Activated CD4-positive, alpha-beta T cell treated with anti-CD3 and anti-CD28 coated beads, Interleukin-2, amount 50 U/mL, for 16 hours (primary cell): ENCODE measurements at regions not wholly inside any gene's neighbourhood (a gene's known extent, or its start where the extent isn't known, plus 50 kb on each side); places are given as distances from the start of the nearest gene placed in this dataset.

Experiments used
- DNase-seq: peaks from one replicate; pipeline ENCODE4 v3.0.0-alpha.2; 2020

GRCh38 chr13:97640268-97640667 lies 206.3 kb downstream of the RAP2A start:
- no peak for DNase-seq

GRCh38 chr13:97648171-97648880 lies 214.4 kb downstream of the RAP2A start:
- DNase-seq: no peak

- no peak for DNase-seq
Measured at GRCh38 chr13:97648881-97649224, 214.9 kb downstream of the RAP2A start.

GRCh38 chr13:97653443-97654140 lies 219.6 kb downstream of the RAP2A start:
- no peak for DNase-seq

- no peak for DNase-seq
Measured at GRCh38 chr13:97654236-97654635, 220.3 kb downstream of the RAP2A start.

- DNase-seq: no peak
Measured at GRCh38 chr13:97658556-97658955, 224.6 kb downstream of the RAP2A start.

- DNase-seq: no peak
Measured at GRCh38 chr13:97659602-97660001, 225.6 kb downstream of the RAP2A start.

GRCh38 chr13:97660594-97661260 lies 226.8 kb downstream of the RAP2A start:
- no peak for DNase-seq

- DNase-seq: no peak
Measured at GRCh38 chr13:97686594-97686993, 252.6 kb downstream of the RAP2A start.

- DNase-seq: no peak
Measured at GRCh38 chr13:97692628-97693027, 258.7 kb downstream of the RAP2A start.

GRCh38 chr13:97695684-97696083 lies 257.8 kb upstream of the IPO5 start:
- no peak for DNase-seq

GRCh38 chr13:97696921-97697320 lies 256.6 kb upstream of the IPO5 start:
- DNase-seq: no peak

GRCh38 chr13:97700306-97700848 lies 253.1 kb upstream of the IPO5 start:
- DNase-seq: no peak

- DNase-seq: no peak
Measured at GRCh38 chr13:97702614-97703013, 250.9 kb upstream of the IPO5 start.

- DNase-seq: no peak
Measured at GRCh38 chr13:97710797-97711196, 242.7 kb upstream of the IPO5 start.

- DNase-seq: no peak
Measured at GRCh38 chr13:97712770-97713169, 240.7 kb upstream of the IPO5 start.

- DNase-seq: no peak
Measured at GRCh38 chr13:97715763-97716162, 237.7 kb upstream of the IPO5 start.

GRCh38 chr13:97716746-97717145 lies 236.7 kb upstream of the IPO5 start:
- DNase-seq: no peak

GRCh38 chr13:97719736-97720135 lies 233.7 kb upstream of the IPO5 start:
- DNase-seq: no peak

- no peak for DNase-seq
Measured at GRCh38 chr13:97720896-97721295, 232.6 kb upstream of the IPO5 start.

- DNase-seq: no peak
Measured at GRCh38 chr13:97723655-97724054, 229.8 kb upstream of the IPO5 start.

GRCh38 chr13:97724450-97724849 lies 229.0 kb upstream of the IPO5 start:
- DNase-seq: no peak

- no peak for DNase-seq
Measured at GRCh38 chr13:97726664-97727280, 226.7 kb upstream of the IPO5 start.

GRCh38 chr13:97727991-97728390 lies 225.5 kb upstream of the IPO5 start:
- no peak for DNase-seq
